Kidney (tissue), 13 donors: ENCODE measurements at regions not wholly inside any gene's neighbourhood (a gene's known extent, or its start where the extent isn't known, plus 50 kb on each side); places are given as distances from the start of the nearest gene placed in this dataset.

ENCODE experiments used
- DNase-seq, 5 donors: peaks; one replicate each; pipeline ENCODE4 v3.0.0-alpha.2; 2013 to 2020
- FAIRE-seq: peaks from 2 replicates; lab custom pipeline; 2012; peaks lifted over from hg19 to GRCh38; lab: Jason Lieb, UNC
- H3K27ac ChIP-seq, 2 donors: one replicate each; pipeline ENCODE4 v1.7.0; 2013; ENCODE audit warnings: low read depth in 2 of 2, low read length in 2 of 2, inconsistent platforms in 1 of 2
- H3K27me3 ChIP-seq: one replicate; pipeline ENCODE4 v1.7.1; 2013; ENCODE audit warnings: low read length, inconsistent platforms; ENCODE audit not compliant: control insufficient read depth, insufficient read depth
- H3K36me3 ChIP-seq, 3 donors: one replicate each; pipeline versions ENCODE4 v1.7.0 to v1.7.1; 2013; ENCODE audit warnings: low read length in 3 of 3, control low read depth in 1 of 3, inconsistent platforms in 1 of 3; ENCODE audit not compliant: insufficient read depth in 3 of 3, control insufficient read depth in 2 of 3
- H3K4me1 ChIP-seq, 3 donors: one replicate each; pipeline versions ENCODE4 v1.7.0 to v1.7.1; 2013; ENCODE audit warnings: low read length in 3 of 3, inconsistent platforms in 1 of 3, low read depth in 1 of 3; ENCODE audit not compliant: control insufficient read depth in 2 of 3, insufficient read depth in 2 of 3
- H3K4me3 ChIP-seq, 3 donors: one replicate each; pipeline versions ENCODE4 v1.7.0 to v1.8.1; 2013; ENCODE audit warnings: low read length in 3 of 3, control low read depth in 1 of 3, inconsistent platforms in 1 of 3
- H3K9ac ChIP-seq, 3 donors: one replicate each; pipeline versions ENCODE4 v1.7.0 to v1.7.1; 2013; ENCODE audit warnings: low read length in 3 of 3, control low read depth in 1 of 3, inconsistent platforms in 1 of 3
- H3K9me3 ChIP-seq, 3 donors: one replicate each; pipeline versions ENCODE4 v1.7.0 to v1.7.1; 2013; ENCODE audit warnings: low read length in 3 of 3, control low read depth in 1 of 3, inconsistent platforms in 1 of 3; ENCODE audit not compliant: control insufficient read depth in 2 of 3, insufficient read depth in 1 of 3
- intact Hi-C: fragments of 100-400 bp; cut with DNase I; formaldehyde crosslinking; loops from one replicate; pipeline ENCODE4 v1.11.1; 2022
- TF ChIP-seq, protein P1 (sequence below): IDR thresholded peaks from 3 replicates; pipeline ENCODE4 v1.5.1; 2012; ENCODE audit warnings: mild to moderate bottlenecking, moderate library complexity, borderline replicate concordance; ENCODE audit not compliant: insufficient read depth; ENCODE audit errors: extremely low read depth
- donor health status: control.
- donor health status: control.
- donor health status: control.
- donor health status: control.
- donor health status: control.
- donor health status: DM: yes; HTN: yes; CAD: no.
- donor health status: Normal renal cell carcinoma (clear cell type).

DNA sequence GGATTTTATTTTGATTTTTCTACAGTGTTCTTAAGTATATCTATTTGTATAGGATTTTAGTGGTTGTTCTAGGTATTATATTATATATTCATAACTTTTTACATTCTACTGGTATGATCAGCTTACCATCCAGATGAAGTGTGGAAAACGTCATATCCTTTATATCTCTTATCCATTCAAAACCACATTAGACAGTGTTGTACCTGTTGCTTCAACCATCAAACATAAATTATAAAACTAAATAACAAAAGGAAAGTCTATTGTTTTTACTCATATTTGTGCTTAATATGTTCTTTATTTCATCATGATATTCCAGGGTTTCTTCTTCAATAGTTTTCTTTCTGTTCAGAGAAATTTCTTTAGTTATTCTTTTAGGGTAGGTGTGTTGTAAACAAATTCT is 191.4 kb downstream of the RPLP1 start:
- H3K9me3 ChIP-seq = no peaks in the 10 kb centered on the region

DNA sequence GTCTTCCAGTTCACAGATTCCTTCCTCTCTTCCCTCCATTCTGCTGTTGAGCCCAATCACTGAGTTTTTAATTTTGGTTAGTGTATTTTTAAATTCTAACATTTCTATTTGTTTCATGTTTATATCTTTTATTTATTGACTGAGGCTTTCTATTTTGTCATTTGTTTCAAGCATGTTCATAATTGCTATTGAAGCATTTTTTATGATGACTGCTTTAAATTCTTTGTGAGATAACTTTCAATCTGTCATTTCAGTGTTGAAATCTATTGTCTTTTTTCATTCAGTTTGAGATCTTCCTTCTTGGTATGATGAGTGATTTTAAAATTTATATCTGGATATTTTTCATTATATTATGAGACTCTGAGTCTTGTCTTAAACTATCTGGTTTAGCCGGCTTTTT is 192.3 kb downstream of the RPLP1 start:
- Histone ChIP-seq H3K27me3 (no peaks in the 10 kb centered on the region), H3K9me3 (no peaks in the 10 kb centered on the region), H3K9ac (no peak overlapping the region), H3K4me3 (no peak overlapping the region), H3K4me1 (peaks cover 0 to 3% (median 0%) of the 10 kb centered on the region in 3 donors), H3K27ac (no peak overlapping the region), H3K36me3 (no peaks in the 10 kb centered on the region)
- DNase-seq = no peak
- FAIRE-seq = peak; percentile 47
- intact Hi-C loops = no loop called here
- TF ChIP-seq, protein P1, sequence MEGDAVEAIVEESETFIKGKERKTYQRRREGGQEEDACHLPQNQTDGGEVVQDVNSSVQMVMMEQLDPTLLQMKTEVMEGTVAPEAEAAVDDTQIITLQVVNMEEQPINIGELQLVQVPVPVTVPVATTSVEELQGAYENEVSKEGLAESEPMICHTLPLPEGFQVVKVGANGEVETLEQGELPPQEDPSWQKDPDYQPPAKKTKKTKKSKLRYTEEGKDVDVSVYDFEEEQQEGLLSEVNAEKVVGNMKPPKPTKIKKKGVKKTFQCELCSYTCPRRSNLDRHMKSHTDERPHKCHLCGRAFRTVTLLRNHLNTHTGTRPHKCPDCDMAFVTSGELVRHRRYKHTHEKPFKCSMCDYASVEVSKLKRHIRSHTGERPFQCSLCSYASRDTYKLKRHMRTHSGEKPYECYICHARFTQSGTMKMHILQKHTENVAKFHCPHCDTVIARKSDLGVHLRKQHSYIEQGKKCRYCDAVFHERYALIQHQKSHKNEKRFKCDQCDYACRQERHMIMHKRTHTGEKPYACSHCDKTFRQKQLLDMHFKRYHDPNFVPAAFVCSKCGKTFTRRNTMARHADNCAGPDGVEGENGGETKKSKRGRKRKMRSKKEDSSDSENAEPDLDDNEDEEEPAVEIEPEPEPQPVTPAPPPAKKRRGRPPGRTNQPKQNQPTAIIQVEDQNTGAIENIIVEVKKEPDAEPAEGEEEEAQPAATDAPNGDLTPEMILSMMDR = no peak

More for the DNA sequence above, 191.4 kb downstream of the RPLP1 start:
- FAIRE-seq (no peak), DNase-seq (no peak)
- H3K9ac ChIP-seq = no peak overlapping the region
- H3K27me3 ChIP-seq = no peaks in the 10 kb centered on the region
- H3K27ac ChIP-seq = no peak overlapping the region
- TF ChIP-seq, protein P1 = no peak
- H3K4me1 ChIP-seq = no peaks in the 10 kb centered on the region
- intact Hi-C loops = no loop called here
- no peak overlapping the region for H3K4me3 ChIP-seq
- H3K36me3 ChIP-seq = no peaks in the 10 kb centered on the region

DNA sequence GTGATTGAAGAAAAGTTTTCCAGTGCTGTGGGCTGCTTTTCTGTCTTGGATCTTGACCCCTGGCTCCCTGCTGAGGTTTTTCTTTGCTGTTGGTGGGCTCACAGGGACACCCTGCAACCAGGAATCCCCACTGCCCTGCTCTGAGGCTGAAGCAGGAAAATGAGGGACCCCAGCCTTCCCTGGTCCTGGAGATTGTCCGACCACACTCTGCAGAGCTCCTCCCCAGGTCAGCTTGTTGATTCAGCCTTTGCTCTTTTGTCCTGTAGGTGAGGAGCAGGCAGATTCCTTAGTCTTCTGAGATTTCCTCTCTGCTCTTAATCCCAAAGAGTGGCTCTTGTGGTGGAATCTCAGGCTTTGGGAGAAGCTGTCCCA is 194.5 kb downstream of the RPLP1 start:
- H3K9me3 ChIP-seq = no peaks in the 10 kb centered on the region
- H3K4me1 ChIP-seq = peaks cover 0 to 3% (median 0%) of the 10 kb centered on the region in 3 donors
- no peak overlapping the region for H3K9ac ChIP-seq
- no peaks in the 10 kb centered on the region for H3K36me3 ChIP-seq
- TF ChIP-seq, protein P1 = no peak
- intact Hi-C loops = no loop called here
- H3K4me3 ChIP-seq = no peak overlapping the region
- DNase-seq (no peak), FAIRE-seq (no peak)
- no peak overlapping the region for H3K27ac ChIP-seq
- H3K27me3 ChIP-seq = no peaks in the 10 kb centered on the region

GRCh38 chr15:69648212-69648611 is 195.6 kb downstream of the RPLP1 start:
- no peak for FAIRE-seq
- H3K9me3 ChIP-seq = no peaks in the 10 kb centered on the region
- H3K27me3 ChIP-seq = no peaks in the 10 kb centered on the region
- no peak overlapping the region for H3K4me3 ChIP-seq
- H3K27ac ChIP-seq = no peak overlapping the region
- intact Hi-C loops = no loop called here
- peak in 2 of 5 donors; percentile 45 to 51 for DNase-seq
- H3K36me3 ChIP-seq = no peaks in the 10 kb centered on the region
- TF ChIP-seq, protein P1 = no peak
- peaks cover 0 to 3% (median 0%) of the 10 kb centered on the region in 3 donors for H3K4me1 ChIP-seq
- H3K9ac ChIP-seq = no peak overlapping the region
